ENCODE measurements at regions not wholly inside any gene's neighbourhood (a gene's known extent, or its start where the extent isn't known, plus 50 kb on each side); places are given as distances from the start of the nearest gene placed in this dataset.

- TF ChIP-seq, protein P1, sequence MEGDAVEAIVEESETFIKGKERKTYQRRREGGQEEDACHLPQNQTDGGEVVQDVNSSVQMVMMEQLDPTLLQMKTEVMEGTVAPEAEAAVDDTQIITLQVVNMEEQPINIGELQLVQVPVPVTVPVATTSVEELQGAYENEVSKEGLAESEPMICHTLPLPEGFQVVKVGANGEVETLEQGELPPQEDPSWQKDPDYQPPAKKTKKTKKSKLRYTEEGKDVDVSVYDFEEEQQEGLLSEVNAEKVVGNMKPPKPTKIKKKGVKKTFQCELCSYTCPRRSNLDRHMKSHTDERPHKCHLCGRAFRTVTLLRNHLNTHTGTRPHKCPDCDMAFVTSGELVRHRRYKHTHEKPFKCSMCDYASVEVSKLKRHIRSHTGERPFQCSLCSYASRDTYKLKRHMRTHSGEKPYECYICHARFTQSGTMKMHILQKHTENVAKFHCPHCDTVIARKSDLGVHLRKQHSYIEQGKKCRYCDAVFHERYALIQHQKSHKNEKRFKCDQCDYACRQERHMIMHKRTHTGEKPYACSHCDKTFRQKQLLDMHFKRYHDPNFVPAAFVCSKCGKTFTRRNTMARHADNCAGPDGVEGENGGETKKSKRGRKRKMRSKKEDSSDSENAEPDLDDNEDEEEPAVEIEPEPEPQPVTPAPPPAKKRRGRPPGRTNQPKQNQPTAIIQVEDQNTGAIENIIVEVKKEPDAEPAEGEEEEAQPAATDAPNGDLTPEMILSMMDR (IDR thresholded peaks at IDR 0.05; ENCODE audit: insufficient read depth, low read depth, low read length), result no peak
- TF ChIP-seq EZH2 (IDR thresholded peaks at IDR 0.05; ENCODE audit: insufficient read depth, low read length), result no peak
Observed at GRCh38 chr6:141212296-141212695, 920.4 kb upstream of the GJE1 start.
